ENCODE measurements at regions not wholly inside any gene's neighbourhood (a gene's known extent, or its start where the extent isn't known, plus 50 kb on each side); places are given as distances from the start of the nearest gene placed in this dataset.

GRCh38 chr13:30116379-30116778 is 191.0 kb downstream of the KATNAL1 start:
- Histone ChIP-seq H3K27me3 (ENCODE audit: control insufficient read depth, insufficient read depth, low read length) (no peaks in the 10 kb centered on the region), H3K36me3 (ENCODE audit: control insufficient read depth, insufficient read depth, low read length) (no peaks in the 10 kb centered on the region; the same call in 1 of the 2 replicates), H3K4me3 (ENCODE audit: low read depth, low read length) (no peak overlapping the region)
- ChIA-PET POLR2A (no interaction called here), CTCF (interaction anchor here (1.6 to 6.1 kb wide), 7 partner anchors 16 to 608 kb away, joined by 4 to 70 read pairs (median 19); partner anchors contain the start of gene UBL3)
- TF ChIP-seq CTCF (IDR thresholded peaks at IDR 0.05; ENCODE audit: insufficient read depth, low read depth, low read length), result no peak
- DNase-seq (ENCODE audit: low read depth), result no peak

- CTCF ChIA-PET, result interaction anchor here (0.6 to 6.1 kb wide), 35 partner anchors 9 to 647 kb away, joined by 3 to 103 read pairs (median 4); partner anchors contain the start of gene UBL3
- no peak for TF ChIP-seq CTCF (IDR thresholded peaks at IDR 0.05; ENCODE audit: insufficient read depth, low read depth, low read length)
- no peak for DNase-seq (ENCODE audit: low read depth)
- Histone ChIP-seq H3K4me3 (ENCODE audit: low read depth, low read length) (peak overlapping the region; percentile 43), H3K36me3 (ENCODE audit: control insufficient read depth, insufficient read depth, low read length) (no peaks in the 10 kb centered on the region; the same call in 1 of the 2 replicates), H3K27me3 (ENCODE audit: control insufficient read depth, insufficient read depth, low read length) (no peaks in the 10 kb centered on the region)
- POLR2A ChIA-PET, result no interaction called here
Measured at GRCh38 chr13:30115257-30115600, 192.1 kb downstream of the KATNAL1 start.

GRCh38 chr13:30114571-30115256 is 192.6 kb downstream of the KATNAL1 start:
- Histone ChIP-seq H3K27me3 (ENCODE audit: control insufficient read depth, insufficient read depth, low read length) (no peaks in the 10 kb centered on the region), H3K36me3 (ENCODE audit: control insufficient read depth, insufficient read depth, low read length) (no peaks in the 10 kb centered on the region; the same call in 1 of the 2 replicates), H3K4me3 (ENCODE audit: low read depth, low read length) (peak overlapping the region; percentile 43)
- DNase-seq (ENCODE audit: low read depth), result no peak
- TF ChIP-seq CTCF (IDR thresholded peaks at IDR 0.05; ENCODE audit: insufficient read depth, low read depth, low read length), result peak; percentile 90
- ChIA-PET POLR2A (no interaction called here), CTCF (interaction anchor here (0.6 to 6.1 kb wide), 35 partner anchors 9 to 647 kb away, joined by 3 to 103 read pairs (median 4); partner anchors contain the start of gene UBL3)

- Histone ChIP-seq H3K36me3 (ENCODE audit: control insufficient read depth, insufficient read depth, low read length) (no peaks in the 10 kb centered on the region; the same call in 1 of the 2 replicates), H3K27me3 (ENCODE audit: control insufficient read depth, insufficient read depth, low read length) (no peaks in the 10 kb centered on the region), H3K4me3 (ENCODE audit: low read depth, low read length) (no peak overlapping the region; the same call in 1 of the 2 replicates)
- CTCF ChIA-PET, result interaction anchor here (0.7 to 6.1 kb wide), 19 partner anchors 11 to 646 kb away, joined by 3 to 103 read pairs (median 5); partner anchors contain the start of gene UBL3
- TF ChIP-seq CTCF (IDR thresholded peaks at IDR 0.05; ENCODE audit: insufficient read depth, low read depth, low read length), result no peak
- POLR2A ChIA-PET, result no interaction called here
- DNase-seq (ENCODE audit: low read depth), result no peak
Measured at GRCh38 chr13:30113983-30114570, 193.3 kb downstream of the KATNAL1 start.

- Histone ChIP-seq H3K4me3 (ENCODE audit: low read depth, low read length) (no peak overlapping the region), H3K27me3 (ENCODE audit: control insufficient read depth, insufficient read depth, low read length) (no peaks in the 10 kb centered on the region), H3K36me3 (ENCODE audit: control insufficient read depth, insufficient read depth, low read length) (no peaks in the 10 kb centered on the region; the same call in 1 of the 2 replicates)
- POLR2A ChIA-PET, result no interaction called here
- TF ChIP-seq CTCF (IDR thresholded peaks at IDR 0.05; ENCODE audit: insufficient read depth, low read depth, low read length), result no peak
- DNase-seq (ENCODE audit: low read depth), result no peak
- CTCF ChIA-PET, result interaction anchor here (0.7 to 6.1 kb wide), 23 partner anchors 8 to 610 kb away, joined by 3 to 103 read pairs (median 4); partner anchors contain the start of gene UBL3
Measured at GRCh38 chr13:30113551-30113950, 193.8 kb downstream of the KATNAL1 start.

Data from BJ (cell line).